ENCODE measurements at regions not wholly inside any gene's neighbourhood (a gene's known extent, or its start where the extent isn't known, plus 50 kb on each side); places are given as distances from the start of the nearest gene placed in this dataset.

GRCh38 chr11:92376680-92377079, 152.1 kb downstream of the FAT3 start:
- no peak for DNase-seq
- H3K27me3 ChIP-seq: no peaks in the 10 kb centered on the region
- no peak for TF ChIP-seq CTCF (IDR thresholded peaks at IDR 0.05)
- TF ChIP-seq POLR2A (IDR thresholded peaks at IDR 0.05): no peak
- H3K27ac ChIP-seq: no peak overlapping the region
- H3K9me3 ChIP-seq: no peaks in the 10 kb centered on the region
- no peaks in the 10 kb centered on the region for H3K36me3 ChIP-seq
- H3K4me3 ChIP-seq: no peak overlapping the region
- H3K4me1 ChIP-seq: no peaks in the 10 kb centered on the region

GRCh38 chr11:92380882-92381281, 156.3 kb downstream of the FAT3 start:
- Histone ChIP-seq H3K4me1 (no peaks in the 10 kb centered on the region), H3K9me3 (no peaks in the 10 kb centered on the region), H3K27ac (no peak overlapping the region), H3K27me3 (no peaks in the 10 kb centered on the region), H3K36me3 (no peaks in the 10 kb centered on the region), H3K4me3 (no peak overlapping the region)
- no peak for TF ChIP-seq CTCF (IDR thresholded peaks at IDR 0.05)
- no peak for TF ChIP-seq POLR2A (IDR thresholded peaks at IDR 0.05)
- DNase-seq: no peak

- Histone ChIP-seq H3K36me3 (no peaks in the 10 kb centered on the region), H3K4me1 (no peaks in the 10 kb centered on the region), H3K4me3 (no peak overlapping the region), H3K9me3 (no peaks in the 10 kb centered on the region), H3K27me3 (no peaks in the 10 kb centered on the region), H3K27ac (no peak overlapping the region)
- DNase-seq: no peak
- TF ChIP-seq POLR2A (IDR thresholded peaks at IDR 0.05) (no peak), CTCF (IDR thresholded peaks at IDR 0.05) (no peak)
These were observed 157.7 kb downstream of the FAT3 start for GRCh38 chr11:92382311-92382710.

GRCh38 chr11:92383430-92383829, 158.8 kb downstream of the FAT3 start:
- no peak for DNase-seq
- Histone ChIP-seq H3K9me3 (no peaks in the 10 kb centered on the region), H3K36me3 (no peaks in the 10 kb centered on the region), H3K4me3 (no peak overlapping the region), H3K4me1 (no peaks in the 10 kb centered on the region), H3K27ac (no peak overlapping the region), H3K27me3 (no peaks in the 10 kb centered on the region)
- TF ChIP-seq CTCF (IDR thresholded peaks at IDR 0.05): no peak
- no peak for TF ChIP-seq POLR2A (IDR thresholded peaks at IDR 0.05)

GRCh38 chr11:92384358-92384757, 159.7 kb downstream of the FAT3 start:
- no peak overlapping the region for H3K4me3 ChIP-seq
- no peaks in the 10 kb centered on the region for H3K9me3 ChIP-seq
- TF ChIP-seq CTCF (IDR thresholded peaks at IDR 0.05) (no peak), POLR2A (IDR thresholded peaks at IDR 0.05) (no peak)
- H3K36me3 ChIP-seq: no peaks in the 10 kb centered on the region
- no peaks in the 10 kb centered on the region for H3K27me3 ChIP-seq
- no peak for DNase-seq
- no peaks in the 10 kb centered on the region for H3K4me1 ChIP-seq
- no peak overlapping the region for H3K27ac ChIP-seq

- no peaks in the 10 kb centered on the region for H3K9me3 ChIP-seq
- H3K36me3 ChIP-seq: no peaks in the 10 kb centered on the region
- H3K27me3 ChIP-seq: no peaks in the 10 kb centered on the region
- no peaks in the 10 kb centered on the region for H3K4me1 ChIP-seq
- TF ChIP-seq POLR2A (IDR thresholded peaks at IDR 0.05): no peak
- H3K4me3 ChIP-seq: no peak overlapping the region
- no peak for DNase-seq
- no peak overlapping the region for H3K27ac ChIP-seq
These were observed 160.2 kb downstream of the FAT3 start for GRCh38 chr11:92384802-92385201.

Measured in Peyer's patch (tissue), 4 donors.